PC-3 (cell line): ENCODE measurements at regions not wholly inside any gene's neighbourhood (a gene's known extent, or its start where the extent isn't known, plus 50 kb on each side); places are given as distances from the start of the nearest gene placed in this dataset.

ENCODE experiments used
- ATAC-seq: fragments of 200-7000 bp; cut with Tn5 transposase; 2 replicates; pipeline ENCODE4 v1.9.1; 2020; ENCODE audit warnings: mild to moderate bottlenecking, moderate library complexity
- BruUV-seq: library from RNA; stranded (reverse); fragments of 400-500 nt; replicated peaks from 2 replicates; lab custom pipeline; 2021; lab: Mats Ljungman, UMichigan
- CTCF ChIA-PET: fragments of 300-600 bp; sonication (Branson Sonifier 250); formaldehyde crosslinking; loops from one replicate; lab custom pipeline; 2022; ENCODE audit warnings: antibody characterized with exemption; lab: Charles Lee
- POLR2A ChIA-PET: fragments of 300-600 bp; sonication (Branson Sonifier 250); formaldehyde crosslinking; loops from one replicate; lab custom pipeline; 2022; ENCODE audit warnings: antibody characterized with exemption; ENCODE audit not compliant: unreplicated experiment; lab: Charles Lee
- DNase-seq: peaks from one replicate; pipeline ENCODE4 v3.0.0-alpha.2; 2015
- H2AFZ ChIP-seq: fragments of 300-600 bp; sonication (generic); 2 replicates; pipeline ENCODE4 v1.6.0; 2016; ENCODE audit warnings: antibody characterized with exemption, low read length
- H3F3A ChIP-seq: fragments of 300-600 bp; sonication (generic); one replicate; pipeline ENCODE4 v1.6.0; 2017; ENCODE audit warnings: antibody characterized with exemption, low read length, control low read depth, mild to moderate bottlenecking; ENCODE audit not compliant: unreplicated experiment
- H3K27ac ChIP-seq: fragments of 300-600 bp; sonication (generic); 2 replicates; pipeline ENCODE4 v1.5.1; 2016; ENCODE audit warnings: mild to moderate bottlenecking, low read length
- H3K27me3 ChIP-seq: fragments of 300-600 bp; sonication (generic); 2 replicates; pipeline ENCODE4 v1.6.1; 2016; ENCODE audit warnings: low read length, mixed read lengths
- H3K36me3 ChIP-seq: fragments of 300-600 bp; sonication (generic); 2 replicates; pipeline ENCODE4 v1.6.1; 2016; ENCODE audit warnings: low read depth, mixed run types, low read length, mixed read lengths
- H3K4me1 ChIP-seq: fragments of 300-600 bp; sonication (generic); 2 replicates; pipeline ENCODE4 v1.5.1; 2016; ENCODE audit warnings: low read length; ENCODE audit not compliant: insufficient read depth
- H3K4me2 ChIP-seq: fragments of 300-600 bp; sonication (generic); 2 replicates; pipeline ENCODE4 v1.6.0; 2016; ENCODE audit warnings: low read length
- H3K4me3 ChIP-seq: fragments of 300-600 bp; sonication (generic); 2 replicates; pipeline ENCODE4 v1.5.1; 2016; ENCODE audit warnings: mild to moderate bottlenecking, low read length, mixed read lengths
- H3K79me2 ChIP-seq: fragments of 300-600 bp; sonication (generic); 2 replicates; pipeline ENCODE4 v1.6.1; 2017; ENCODE audit warnings: low read length, mixed read lengths
- H3K9ac ChIP-seq: fragments of 300-600 bp; sonication (generic); 2 replicates; pipeline ENCODE4 v1.6.0; 2016; ENCODE audit warnings: mild to moderate bottlenecking, low read length
- H3K9me2 ChIP-seq: fragments of 300-600 bp; sonication (generic); replicated peaks from 2 replicates; pipeline ENCODE4 v1.6.1; 2016; ENCODE audit warnings: mixed run types, low read length, mixed read lengths
- H3K9me3 ChIP-seq: fragments of 300-600 bp; sonication (generic); 2 replicates; pipeline ENCODE4 v1.6.1; 2016; ENCODE audit warnings: low read length, mixed read lengths
- H4K20me1 ChIP-seq: fragments of 300-600 bp; sonication (generic); 2 replicates; pipeline ENCODE4 v1.6.1; 2016; ENCODE audit warnings: low read length, mixed read lengths
- CTCF ChIP-seq: fragments of 300-600 bp; sonication (generic); conservative IDR thresholded peaks from 2 replicates; pipeline ENCODE4 v1.5.1; 2017; ENCODE audit warnings: antibody characterized with exemption, low read depth, mild to moderate bottlenecking, low read length
- EZH2 ChIP-seq: fragments of 300-600 bp; sonication (generic); IDR thresholded peaks from one replicate; pipeline ENCODE4 v1.6.1; 2017; ENCODE audit warnings: antibody characterized with exemption, mild to moderate bottlenecking, low read length; ENCODE audit not compliant: unreplicated experiment
- EZH2phosphoT487 ChIP-seq: fragments of 300-600 bp; sonication (generic); IDR thresholded peaks from 2 replicates; pipeline ENCODE4 v1.6.1; 2018; ENCODE audit warnings: mild to moderate bottlenecking, antibody characterized with exemption, low read length, borderline replicate concordance
- intact Hi-C: fragments of 100-400 bp; cut with micrococcal nuclease; formaldehyde crosslinking; loops from 2 replicates; pipeline ENCODE4 v1.9.0; 2023

DNA sequence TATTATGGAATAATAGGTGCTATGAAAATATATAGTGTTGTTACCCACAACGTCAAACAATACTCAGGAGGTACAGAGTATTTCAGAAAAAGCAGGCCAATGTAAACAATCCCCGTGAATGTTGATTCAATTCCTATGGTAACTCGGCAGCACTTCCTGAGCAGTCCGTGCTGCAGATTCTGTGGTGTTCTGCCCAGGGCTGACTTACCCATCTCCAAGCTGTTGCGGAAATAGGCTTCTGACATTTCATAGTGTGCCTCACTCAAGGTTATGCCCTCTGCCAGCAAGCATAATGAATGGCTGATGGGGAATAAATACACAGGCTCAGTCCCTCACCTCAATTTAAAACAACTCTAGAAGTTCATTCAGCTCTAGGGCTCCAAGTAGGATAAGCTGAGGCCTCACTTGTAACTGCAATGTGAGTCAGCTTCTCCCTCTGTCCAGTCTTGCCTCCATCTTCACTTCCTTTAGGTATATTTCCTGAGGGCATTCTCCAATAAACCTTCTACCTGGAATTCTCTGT lies 177.6 kb downstream of the GNAI1 start:
- Histone ChIP-seq H3K4me2 (peak overlapping the region; percentile 63), H3K9me3 (no peaks in the 10 kb centered on the region), H2AFZ (peak overlapping the region; percentile 60), H3K9ac (peak overlapping the region; percentile 19), H3K27ac (peak overlapping the region; percentile 74), H3K9me2 (no peaks in the 10 kb centered on the region), H3K4me1 (peaks cover 23% of the 10 kb centered on the region), H3K4me3 (no peak overlapping the region), H3K79me2 (no peaks in the 10 kb centered on the region), H3K27me3 (no peaks in the 10 kb centered on the region), H3F3A (no peaks in the 10 kb centered on the region), H3K36me3 (no peaks in the 10 kb centered on the region), H4K20me1 (no peaks in the 10 kb centered on the region)
- DNase-seq (peak; percentile 75), ATAC-seq (peak; percentile 94)
- intact Hi-C loops = loop anchor here (1.0 to 5.0 kb wide), 4 partner anchors 34 to 81 kb away; no protein-coding TSS in a partner anchor
- ChIA-PET CTCF (interaction anchor here (0.8 to 1.9 kb wide), 2 partner anchors 80 to 178 kb away, joined by 4 read pairs; no protein-coding TSS in a partner anchor), POLR2A (no interaction called here)
- TF ChIP-seq EZH2phosphoT487 (no peak), CTCF (no peak), EZH2 (no peak)
- no TSS peak for BruUV-seq

GRCh38 chr7:80311313-80311712 lies 176.7 kb downstream of the GNAI1 start:
- TF ChIP-seq EZH2phosphoT487 (no peak), CTCF (no peak), EZH2 (no peak)
- H3K36me3 ChIP-seq = no peaks in the 10 kb centered on the region
- no peak overlapping the region for H2AFZ ChIP-seq
- ChIA-PET POLR2A (no interaction called here), CTCF (interaction anchor here (1.9 kb wide), 1 partner anchor 81 kb away, joined by 4 read pairs; no protein-coding TSS in a partner anchor)
- intact Hi-C loops = loop anchor here (5.0 kb wide), 1 partner anchor 66 kb away; no protein-coding TSS in a partner anchor
- H3K27me3 ChIP-seq = no peaks in the 10 kb centered on the region
- no peak for ATAC-seq
- no peak overlapping the region; the same call in 1 of the 2 replicates for H3K9ac ChIP-seq
- H3K9me3 ChIP-seq = no peaks in the 10 kb centered on the region
- no TSS peak for BruUV-seq
- no peak overlapping the region for H3K4me3 ChIP-seq
- no peaks in the 10 kb centered on the region for H3F3A ChIP-seq
- no peak overlapping the region for H3K4me2 ChIP-seq
- H3K79me2 ChIP-seq = no peaks in the 10 kb centered on the region
- no peaks in the 10 kb centered on the region for H4K20me1 ChIP-seq
- DNase-seq = no peak
- H3K27ac ChIP-seq = peak overlapping the region; percentile 74
- no peaks in the 10 kb centered on the region for H3K9me2 ChIP-seq
- H3K4me1 ChIP-seq = peaks cover 18% of the 10 kb centered on the region

DNA sequence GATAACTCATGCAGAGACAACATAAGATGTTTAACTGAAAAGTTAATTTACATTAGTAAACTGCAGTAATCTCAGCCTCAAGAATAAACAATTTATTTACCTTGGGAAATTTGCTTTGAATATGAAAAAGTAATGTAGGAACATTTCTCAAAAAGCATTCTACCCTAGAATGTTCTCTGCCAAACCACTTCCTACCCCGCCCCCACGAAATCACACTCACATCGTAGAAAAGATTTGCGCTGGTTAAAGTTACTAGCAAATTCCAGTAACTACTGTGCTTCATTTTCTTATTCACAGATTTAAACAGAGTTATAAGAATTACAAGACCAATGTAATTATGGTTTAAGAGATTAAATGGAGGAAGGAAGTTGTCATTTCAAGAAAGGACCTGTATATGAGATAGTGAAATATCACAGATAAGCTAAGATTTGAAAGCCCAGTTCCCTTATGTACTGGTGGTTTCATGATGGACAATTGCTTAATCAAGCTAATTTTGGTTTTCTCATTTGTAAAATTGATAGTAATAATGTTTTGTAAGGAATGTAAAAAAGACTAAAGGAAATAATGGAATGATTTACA lies 175.4 kb downstream of the GNAI1 start:
- no peak overlapping the region for H3K4me3 ChIP-seq
- H3K36me3 ChIP-seq = no peaks in the 10 kb centered on the region
- ChIA-PET POLR2A (no interaction called here), CTCF (no interaction called here)
- ATAC-seq (no peak), DNase-seq (no peak)
- H3K9me2 ChIP-seq = no peaks in the 10 kb centered on the region
- no peak overlapping the region for H3K9ac ChIP-seq
- H3K4me2 ChIP-seq = no peak overlapping the region
- no peaks in the 10 kb centered on the region for H3K9me3 ChIP-seq
- peaks cover 18% of the 10 kb centered on the region for H3K4me1 ChIP-seq
- H4K20me1 ChIP-seq = no peaks in the 10 kb centered on the region
- BruUV-seq = no TSS peak
- H3F3A ChIP-seq = no peaks in the 10 kb centered on the region
- H3K79me2 ChIP-seq = no peaks in the 10 kb centered on the region
- H3K27me3 ChIP-seq = no peaks in the 10 kb centered on the region
- intact Hi-C loops = loop anchor here (5.0 kb wide), 1 partner anchor 67 kb away; no protein-coding TSS in a partner anchor
- no peak overlapping the region for H3K27ac ChIP-seq
- TF ChIP-seq EZH2phosphoT487 (no peak), CTCF (no peak), EZH2 (no peak)
- H2AFZ ChIP-seq = no peak overlapping the region
